ELR (cell line): ENCODE measurements at regions not wholly inside any gene's neighbourhood (a gene's known extent, or its start where the extent isn't known, plus 50 kb on each side); places are given as distances from the start of the nearest gene placed in this dataset.

Experiments
- DNase-seq: peaks from one replicate; pipeline ENCODE4 v3.0.0-alpha.2; 2015; ENCODE audit warnings: low read depth

DNA sequence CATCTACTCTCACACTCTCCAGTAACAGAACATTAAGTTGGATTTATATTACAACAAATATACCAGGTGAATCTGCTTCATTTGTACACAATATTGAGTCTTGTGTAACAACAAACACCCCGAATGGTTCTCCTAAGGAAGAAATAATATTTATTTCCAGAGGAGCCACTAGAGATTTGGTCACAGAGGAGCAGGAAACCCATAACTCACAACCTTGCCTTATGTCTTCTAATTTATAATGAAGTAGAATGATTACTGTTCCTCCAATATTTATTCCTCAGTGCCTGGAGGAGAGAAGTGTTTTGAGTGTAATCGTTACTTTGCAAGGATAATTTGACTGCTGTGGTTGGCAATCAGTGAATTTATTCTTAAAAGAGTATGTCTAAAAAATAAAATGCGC is 1243.7 kb upstream of the PCDH20 start:
- DNase-seq: no peak

DNA sequence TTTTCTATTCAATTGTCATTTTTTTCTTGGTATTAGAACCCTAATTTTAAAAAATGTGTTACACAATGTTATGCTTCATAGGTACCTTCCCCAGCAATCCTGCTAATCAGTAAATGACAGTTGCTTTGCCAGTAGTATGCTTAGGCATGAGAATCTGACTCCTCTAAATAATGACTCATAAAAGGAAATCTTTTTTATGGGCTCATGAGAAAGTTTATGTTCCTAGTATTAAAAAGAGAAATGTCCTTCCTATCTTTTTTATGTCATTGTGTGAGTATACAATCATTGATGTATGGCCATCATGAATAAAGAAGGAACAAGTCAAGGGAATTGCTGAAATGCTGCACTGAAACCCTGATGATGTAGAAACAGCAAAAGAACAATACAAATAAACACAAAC is 1237.7 kb upstream of the PCDH20 start:
- peak; percentile 62 for DNase-seq

DNA sequence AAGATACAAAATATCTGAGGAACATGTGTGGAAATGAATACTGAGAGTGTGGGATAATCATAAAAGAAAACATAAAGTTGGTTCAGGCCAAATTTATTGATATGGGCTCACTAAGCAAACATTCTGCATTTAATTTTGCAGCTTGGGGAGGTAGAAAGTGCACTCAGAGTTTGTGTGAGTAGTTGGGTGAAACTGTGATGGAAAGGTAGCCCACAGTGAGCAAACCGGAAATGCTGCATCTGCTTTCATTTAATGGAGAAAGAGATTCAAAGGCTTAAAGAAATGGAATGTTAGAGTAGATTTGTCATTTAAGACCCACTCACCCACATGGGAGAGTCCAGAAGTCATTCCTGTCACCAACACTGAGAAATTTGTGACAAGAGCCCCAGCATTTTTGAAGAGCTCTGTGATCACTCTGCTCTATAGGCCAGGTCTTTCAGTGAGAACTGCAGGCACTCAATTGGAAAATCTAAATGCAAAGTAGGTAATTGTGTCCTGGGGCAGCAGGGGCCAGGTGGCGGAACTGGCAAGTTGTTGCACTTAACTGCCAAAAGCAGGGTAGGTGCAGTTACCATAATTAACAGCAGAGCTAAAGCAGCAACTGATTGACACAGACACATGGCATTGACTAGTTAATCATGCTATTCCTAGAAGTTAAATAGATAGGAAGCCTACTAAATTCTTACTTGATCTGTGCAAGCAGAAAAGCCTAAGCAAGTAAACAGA is 1228.3 kb upstream of the PCDH20 start:
- no peak for DNase-seq

DNA sequence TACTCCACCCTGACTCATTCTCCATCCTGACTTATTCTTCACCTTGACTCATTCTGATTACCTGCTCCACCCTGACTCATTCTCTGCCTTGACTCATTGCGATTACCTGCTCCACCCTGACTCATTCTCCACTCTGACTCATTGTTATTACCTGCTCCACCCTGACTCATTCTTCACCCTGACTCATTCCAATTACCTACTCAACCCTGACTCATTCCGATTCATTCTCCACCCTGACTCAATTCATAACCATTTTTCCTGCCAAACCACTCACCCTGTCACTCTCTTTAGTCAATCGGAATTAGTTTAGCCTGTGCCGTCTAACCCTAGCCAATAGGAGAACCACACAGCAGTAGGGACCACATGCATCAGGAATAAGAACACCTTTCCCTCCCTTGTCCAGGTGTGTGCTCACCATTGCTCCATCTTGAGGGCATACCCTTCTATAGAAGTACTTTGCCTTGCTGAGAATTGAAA is 1227.4 kb upstream of the PCDH20 start:
- peak; percentile 79 for DNase-seq

DNA sequence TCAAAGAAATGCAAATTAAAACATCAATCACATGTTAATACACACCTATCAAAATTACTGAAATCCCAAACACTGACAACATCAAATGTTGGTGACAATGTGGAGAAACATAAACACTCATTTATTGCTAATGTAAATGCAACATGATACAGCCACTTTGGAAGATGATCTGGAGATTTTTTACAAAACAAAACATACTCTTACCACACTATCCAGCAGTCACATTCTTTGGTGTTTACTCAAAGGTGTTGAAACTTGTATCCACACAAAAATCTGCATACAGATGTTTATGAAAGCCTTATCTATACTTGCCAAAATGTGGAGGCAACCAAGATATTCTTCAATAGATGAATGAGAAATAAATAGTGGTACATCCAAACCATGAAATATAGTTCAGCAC is 1219.5 kb upstream of the PCDH20 start:
- DNase-seq: no peak

DNA sequence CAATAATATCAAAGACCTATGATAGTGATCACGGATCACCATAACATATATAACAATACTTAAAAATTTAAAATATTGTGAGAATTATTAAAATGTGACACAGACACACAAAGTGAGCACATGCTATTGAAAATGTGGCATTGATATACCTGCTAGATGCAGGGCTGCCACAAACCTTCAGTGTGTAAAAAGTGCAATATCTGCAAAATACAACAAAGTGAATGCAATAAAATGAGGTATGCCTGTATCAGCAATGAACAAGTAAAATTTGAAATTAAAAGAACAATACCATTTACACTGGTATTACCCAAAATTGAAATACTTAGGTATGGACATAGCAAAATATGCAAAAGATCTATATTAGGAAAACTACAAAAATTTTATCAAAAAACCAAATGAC is 1217.8 kb upstream of the PCDH20 start:
- DNase-seq: no peak

DNA sequence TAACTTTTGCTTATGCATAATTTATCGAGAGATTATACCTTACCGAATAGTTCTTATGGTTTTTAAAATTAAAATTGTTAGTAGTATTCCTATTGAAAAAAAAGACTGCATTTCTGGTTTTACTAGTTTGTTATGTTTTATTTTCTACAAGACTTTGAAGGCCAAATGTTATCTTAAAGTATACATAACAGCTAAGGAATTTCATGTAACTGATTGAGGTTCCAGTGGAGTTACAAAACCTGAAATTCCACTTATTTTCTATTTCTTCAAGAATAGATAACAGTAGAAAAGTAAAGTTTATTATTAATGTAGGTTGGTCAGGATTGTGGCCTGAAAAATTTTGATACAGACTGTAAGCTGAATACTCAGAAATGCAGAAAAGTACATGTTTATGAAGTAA is 1216.0 kb upstream of the PCDH20 start:
- no peak for DNase-seq

DNA sequence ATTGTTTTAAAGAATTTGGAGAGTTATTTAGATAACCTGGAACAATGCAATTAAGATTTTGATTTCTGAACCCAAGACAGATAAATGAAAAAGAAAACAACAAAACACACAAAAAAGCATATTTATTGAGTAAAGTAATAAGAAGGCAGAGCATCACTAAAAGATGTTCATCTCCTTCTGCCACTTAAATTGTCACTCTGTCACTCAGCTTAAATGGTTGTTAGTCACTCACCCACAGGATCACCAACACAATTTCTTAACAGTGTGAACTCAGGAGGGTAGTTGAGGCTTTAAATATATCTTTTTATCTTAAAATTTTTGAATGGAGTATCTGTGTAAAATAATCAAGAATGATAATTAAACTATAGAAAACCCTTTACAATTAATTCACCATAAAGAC is 1215.5 kb upstream of the PCDH20 start:
- no peak for DNase-seq

DNA sequence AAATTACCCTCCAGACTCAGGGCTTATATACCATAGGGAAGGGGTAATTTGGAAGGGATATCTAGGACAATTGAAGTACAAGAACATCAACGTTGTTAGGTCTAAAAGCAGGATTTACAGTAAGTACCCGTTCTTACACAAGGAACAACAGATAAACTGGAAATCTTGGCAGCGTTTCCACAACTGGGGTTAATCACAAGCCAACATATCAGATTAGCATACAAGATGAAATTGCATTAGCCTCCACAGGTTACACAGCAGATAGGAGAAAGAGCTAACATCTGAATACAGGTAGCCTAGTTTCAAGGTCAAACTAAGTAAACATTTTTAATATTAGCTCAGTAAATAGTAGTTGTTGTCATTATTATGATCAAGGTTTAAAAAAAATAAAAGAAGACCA is 1214.0 kb upstream of the PCDH20 start:
- DNase-seq: no peak

DNA sequence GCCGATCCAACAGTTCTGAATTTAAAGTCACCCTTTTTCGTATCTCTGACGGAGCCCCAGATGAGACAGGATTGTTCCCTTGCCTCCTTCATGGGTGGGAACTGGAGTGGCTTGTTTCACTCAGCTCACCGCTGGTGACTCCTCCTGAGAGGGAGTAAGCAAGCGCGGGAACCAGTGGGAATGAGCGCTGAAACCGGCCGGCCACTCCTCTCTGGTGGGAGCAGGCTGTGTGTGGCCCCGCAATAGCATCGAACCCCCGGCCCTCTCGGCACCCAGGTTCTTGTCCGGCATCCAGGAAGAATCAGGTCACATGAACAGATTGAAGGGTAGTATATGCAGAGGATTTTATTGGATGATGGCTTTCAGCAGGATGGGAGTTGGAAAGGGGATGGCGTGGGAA is 1211.6 kb upstream of the PCDH20 start:
- no peak for DNase-seq

DNA sequence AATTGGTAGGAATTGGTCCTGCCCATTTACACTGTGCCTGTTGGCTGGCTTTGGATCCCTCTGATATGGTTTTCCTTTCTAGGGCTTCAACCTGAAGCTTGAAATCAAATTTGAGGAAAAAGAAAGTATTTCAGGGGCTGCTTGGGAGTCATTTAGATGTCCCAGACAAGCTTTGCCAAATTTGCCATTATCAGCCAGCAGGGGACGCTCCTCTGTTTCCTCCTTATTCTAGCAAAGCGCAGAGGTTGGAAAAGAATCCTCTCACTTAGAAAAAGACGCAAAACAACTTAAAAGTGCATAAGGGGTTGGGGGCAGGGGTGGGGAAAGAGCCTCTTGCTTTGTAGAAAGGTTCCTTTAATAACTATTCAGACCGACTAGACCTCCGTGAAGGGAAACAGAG is 1211.1 kb upstream of the PCDH20 start:
- no peak for DNase-seq

DNA sequence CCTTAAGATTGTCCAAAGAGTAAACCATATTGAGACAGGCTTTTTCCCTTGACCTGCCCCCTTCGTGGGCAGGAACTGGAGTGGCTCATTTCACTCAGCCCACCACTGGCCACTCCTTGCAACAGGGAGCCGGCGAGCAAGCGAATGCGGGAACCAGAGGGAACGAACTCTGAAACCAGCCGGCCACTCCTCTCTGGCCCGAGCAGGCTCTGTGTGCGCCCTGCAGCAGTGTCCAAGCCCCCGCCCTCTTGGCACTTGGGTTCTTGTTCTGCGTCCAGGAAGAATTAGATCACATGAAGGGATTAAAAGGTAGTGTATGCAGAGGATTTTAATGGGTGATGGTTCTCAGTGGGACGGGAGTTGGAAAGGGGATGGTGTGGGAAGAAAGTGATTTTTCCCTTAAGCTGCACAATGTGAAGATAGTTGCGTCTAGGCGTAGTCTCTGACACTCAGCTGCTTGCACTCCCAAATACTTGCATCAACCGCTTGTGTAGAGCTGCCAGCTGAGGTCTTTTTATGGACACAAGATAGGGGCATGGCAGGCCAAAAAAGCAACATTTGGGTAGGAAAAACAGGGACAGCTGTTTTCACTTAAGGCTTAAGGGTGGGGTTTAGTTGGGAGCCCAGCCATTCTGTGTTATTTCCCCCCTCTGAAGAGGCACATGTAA is 1209.7 kb upstream of the PCDH20 start:
- DNase-seq: no peak

DNA sequence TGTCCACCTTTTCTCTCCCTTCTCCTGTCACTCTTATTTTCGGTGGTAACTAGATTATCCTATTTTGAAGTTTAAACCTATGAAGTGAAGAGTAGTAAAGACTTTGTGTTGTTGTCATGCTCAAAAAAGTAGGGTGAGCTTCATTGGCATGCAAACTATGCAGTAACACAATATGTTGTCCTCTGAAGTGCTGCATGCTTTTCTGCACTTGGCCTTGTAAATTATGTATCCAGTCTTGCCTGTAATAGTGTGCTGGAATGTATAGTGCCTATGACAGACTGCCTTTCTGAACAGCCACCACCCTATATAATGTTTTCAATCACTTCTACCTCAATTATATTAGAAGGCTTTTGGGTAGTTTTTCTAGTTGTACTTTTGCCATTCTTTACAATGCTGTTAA is 1198.2 kb upstream of the PCDH20 start:
- no peak for DNase-seq

DNA sequence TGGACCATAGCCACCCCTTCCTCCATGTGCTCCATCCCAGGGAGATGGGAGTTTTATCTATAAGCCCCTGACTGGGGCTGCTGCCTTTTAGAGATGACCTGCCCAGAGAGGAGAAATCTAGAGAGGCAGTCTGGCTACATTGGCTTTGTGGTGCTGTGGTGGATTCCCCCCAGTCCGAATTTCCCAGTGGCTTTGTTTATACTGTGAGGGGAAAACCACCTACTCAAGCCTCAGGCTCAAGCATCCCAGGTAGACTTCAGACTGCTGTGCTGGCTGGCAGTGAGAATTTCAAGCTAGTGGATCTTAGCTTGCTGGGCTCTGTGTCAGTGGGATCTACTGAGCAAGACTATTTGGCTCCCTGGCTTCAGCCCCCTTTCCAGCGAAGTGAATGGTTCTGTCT is 1195.7 kb upstream of the PCDH20 start:
- DNase-seq: no peak

DNA sequence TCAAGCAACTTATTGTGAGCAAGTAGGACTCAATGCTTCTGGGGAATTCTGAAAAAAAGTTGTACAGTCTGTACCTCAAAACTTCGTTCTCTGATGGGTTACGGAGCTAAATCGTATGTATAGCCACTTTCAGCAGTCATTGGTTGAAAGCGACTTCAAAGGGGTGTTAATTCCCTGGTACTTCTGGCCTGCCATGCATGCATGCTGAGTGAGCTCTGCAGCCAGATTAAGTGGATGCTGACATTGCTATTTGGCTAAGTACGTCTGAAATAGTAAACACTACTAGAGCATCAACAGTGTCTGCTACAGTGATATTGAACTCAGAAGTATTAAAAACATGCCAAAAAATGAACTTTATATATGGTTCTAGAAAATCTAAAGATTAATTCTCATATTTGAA is 1183.1 kb upstream of the PCDH20 start:
- no peak for DNase-seq

DNA sequence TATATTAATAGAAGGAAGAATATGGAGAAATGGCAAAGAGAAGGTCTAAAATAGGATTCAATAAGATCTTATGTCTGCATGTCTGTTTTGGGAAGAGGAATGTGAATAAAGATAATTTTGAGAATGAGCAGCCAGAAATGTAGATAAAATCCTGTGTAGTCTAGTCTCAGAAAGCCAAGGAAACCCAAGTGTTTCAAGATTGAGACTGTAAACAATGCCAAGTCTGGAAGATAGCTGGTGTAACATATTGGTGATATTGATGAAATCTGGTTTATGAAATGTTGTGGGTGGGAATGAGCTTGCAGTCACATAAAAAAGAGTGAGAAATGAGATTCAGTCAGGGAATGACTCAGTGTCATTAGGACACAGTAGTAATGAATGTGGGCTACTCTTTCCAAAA is 1180.3 kb upstream of the PCDH20 start:
- DNase-seq: no peak

DNA sequence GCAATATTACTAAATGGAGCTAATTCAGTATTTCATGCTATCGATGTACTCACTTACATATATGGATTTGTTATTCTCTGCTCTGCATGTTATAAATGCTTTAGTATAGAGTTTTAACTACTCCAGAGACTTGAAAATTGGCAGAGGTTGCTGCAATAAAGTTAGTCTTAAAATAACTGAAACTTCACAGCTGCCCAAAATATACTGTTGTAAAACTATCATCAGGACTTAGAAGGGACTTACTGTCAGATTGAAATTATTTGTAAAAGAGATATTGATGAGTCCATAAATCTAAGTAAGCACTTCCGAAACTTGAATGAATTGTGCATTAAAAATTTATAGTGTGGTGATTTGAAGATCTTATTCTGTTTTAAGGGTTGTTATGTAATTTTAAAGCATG is 1178.2 kb upstream of the PCDH20 start:
- no peak for DNase-seq

DNA sequence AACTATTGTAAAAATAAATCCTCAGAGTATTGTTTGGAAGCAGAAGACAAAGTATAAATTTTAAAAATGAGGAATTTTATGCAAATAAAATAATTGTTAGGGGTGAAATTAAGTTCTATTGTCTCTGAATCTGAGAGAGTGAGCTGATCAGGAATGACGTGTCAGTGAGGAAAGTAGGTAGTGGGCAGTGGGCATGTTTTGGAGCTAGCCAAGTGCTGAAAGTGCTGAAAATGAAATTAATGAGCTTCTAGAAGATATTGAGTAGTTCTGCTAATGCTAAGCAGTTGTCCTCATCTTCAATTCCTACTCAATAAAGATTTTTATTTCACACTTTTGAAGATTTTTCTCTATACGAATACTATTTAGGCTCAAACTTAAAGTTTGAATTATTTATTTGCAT is 1167.8 kb upstream of the PCDH20 start:
- DNase-seq: peak; percentile 11

DNA sequence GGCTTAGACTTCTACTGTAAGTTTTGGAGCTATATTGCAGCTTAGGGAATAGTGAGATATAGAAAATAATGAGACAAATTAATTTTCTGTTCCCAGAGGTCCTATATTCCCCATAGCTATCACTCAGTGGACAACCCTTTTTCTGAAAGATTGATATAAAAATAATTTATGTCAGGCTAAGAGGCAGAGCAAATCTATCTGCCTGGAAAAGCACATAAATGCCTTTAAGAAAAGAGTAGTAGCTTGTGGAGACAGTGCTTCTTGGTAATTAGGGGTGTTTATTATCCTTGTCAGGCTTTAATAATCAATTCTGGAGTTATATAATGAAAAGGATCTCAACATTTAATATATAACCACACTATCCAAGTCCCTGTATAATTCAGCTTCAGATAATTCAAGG is 1162.8 kb upstream of the PCDH20 start:
- no peak for DNase-seq

DNA sequence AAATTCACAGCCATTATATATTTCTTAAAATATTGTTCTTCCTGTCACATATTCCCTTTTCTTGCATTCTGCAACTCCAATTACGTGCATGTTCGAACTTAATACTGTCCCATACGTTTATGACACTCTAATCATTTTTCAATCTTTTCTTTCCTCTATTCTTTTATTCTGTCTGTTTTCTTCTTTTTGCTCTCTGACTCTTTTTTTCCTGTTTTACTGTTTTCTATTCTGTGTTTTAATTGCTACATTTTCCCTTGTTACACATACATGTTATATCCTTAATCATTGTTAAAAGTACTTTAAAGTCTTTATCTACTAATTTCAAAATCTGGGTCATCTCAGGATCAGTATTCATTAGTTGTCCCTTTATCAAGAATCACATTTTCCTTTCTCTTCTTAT is 1149.1 kb upstream of the PCDH20 start:
- DNase-seq: no peak

DNA sequence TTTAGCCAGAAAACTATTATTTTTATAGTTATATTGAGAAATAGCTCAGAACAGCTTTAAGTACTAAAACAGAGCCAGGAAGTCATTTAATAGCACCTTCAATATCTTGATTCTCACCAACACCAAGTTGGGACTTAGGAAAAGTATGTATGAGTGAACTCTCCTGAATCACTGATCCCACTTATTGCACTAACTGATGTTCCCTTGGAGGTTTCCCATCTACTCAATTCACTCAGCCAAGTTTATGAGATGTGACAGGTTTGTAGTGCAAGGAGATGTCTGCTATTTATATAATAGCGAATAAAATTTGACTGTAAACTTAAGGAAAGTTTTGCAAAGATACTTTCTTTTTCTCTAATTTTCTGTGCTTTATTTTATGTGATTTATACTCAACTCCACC is 1147.6 kb upstream of the PCDH20 start:
- DNase-seq: no peak

DNA sequence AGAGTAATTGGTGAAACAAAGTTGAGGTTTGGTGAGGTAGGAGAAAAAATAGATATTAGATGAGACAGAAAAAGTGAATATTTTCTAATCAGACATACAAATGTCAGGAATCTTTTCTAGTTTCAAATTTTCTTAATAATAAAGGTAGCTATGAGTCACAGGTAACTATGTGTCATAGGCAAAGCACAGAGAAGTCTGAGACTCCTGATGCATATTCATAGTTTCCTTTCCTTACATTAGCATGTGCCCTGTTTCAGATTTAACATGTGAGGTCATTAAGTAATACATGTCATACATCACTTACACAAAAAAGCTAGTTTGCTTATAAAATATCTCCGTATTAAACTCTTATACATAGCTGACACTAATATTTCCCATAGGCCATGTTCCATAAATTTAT is 1141.3 kb upstream of the PCDH20 start:
- DNase-seq: peak; percentile 50

DNA sequence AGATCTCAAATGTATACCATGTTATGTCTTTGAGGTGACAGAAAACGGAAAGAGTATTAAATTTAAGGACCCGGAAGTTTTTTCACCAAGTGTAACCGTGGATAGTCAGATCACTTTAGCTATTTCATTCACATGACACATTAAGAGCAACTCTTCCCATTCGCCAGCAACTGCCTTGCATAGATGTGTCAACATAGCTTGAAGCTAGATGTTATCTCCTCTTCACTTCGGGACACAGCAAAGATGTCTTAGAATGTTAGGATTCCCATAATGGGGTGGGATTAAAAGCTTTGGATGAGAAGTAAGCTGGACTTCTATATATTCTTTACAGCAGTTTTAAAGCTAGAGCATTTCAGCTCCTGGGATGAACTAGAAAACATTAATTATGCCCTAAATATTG is 1135.9 kb upstream of the PCDH20 start:
- DNase-seq: peak; percentile 35

DNA sequence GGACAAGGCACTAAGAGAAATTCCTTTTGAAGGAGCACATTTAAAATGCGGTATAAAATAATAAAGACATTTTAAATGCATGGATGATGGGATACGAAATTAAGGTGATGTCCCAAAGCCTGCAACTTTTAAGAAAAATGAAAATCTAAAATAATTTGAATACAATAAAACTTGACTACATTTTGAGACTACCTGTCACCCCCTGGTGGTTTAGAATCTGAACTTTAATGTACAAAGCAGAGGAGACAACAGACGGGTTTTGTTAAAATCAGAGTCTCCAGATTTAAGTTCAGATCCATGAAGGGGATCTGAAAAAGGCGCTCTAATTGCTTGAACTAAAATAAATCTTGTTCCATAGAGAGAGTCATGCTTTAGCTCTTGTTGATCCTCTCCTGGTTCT is 1129.3 kb upstream of the PCDH20 start:
- no peak for DNase-seq
